Sigmoid colon (tissue), 4 donors: ENCODE measurements at regions not wholly inside any gene's neighbourhood (a gene's known extent, or its start where the extent isn't known, plus 50 kb on each side); places are given as distances from the start of the nearest gene placed in this dataset.

Source experiments
- EP300 ChIP-seq, 4 donors: sonication (generic); formaldehyde crosslinking; IDR thresholded peaks; one replicate each; pipeline ENCODE4 v1.6.1; 2017; ENCODE audit warnings: antibody characterized with exemption in 4 of 4
- POLR2A ChIP-seq, 2 donors: fragments of 450-650 bp; IDR thresholded peaks; one replicate each; pipeline ENCODE4 v1.6.1; 2016; ENCODE audit warnings: antibody characterized with exemption in 2 of 2, mild to moderate bottlenecking in 2 of 2, moderate library complexity in 2 of 2
- POLR2AphosphoS5 ChIP-seq, 4 donors: sonication (generic); formaldehyde crosslinking; IDR thresholded peaks; one replicate each; pipeline ENCODE4 v1.6.1; 2017; ENCODE audit warnings: antibody characterized with exemption in 4 of 4
- TF ChIP-seq, protein P1 (sequence below), 4 experiments: fragments of 450-650 bp in 3 of 4; fragments of 200-600 bp in 1 of 4; IDR thresholded peaks; one replicate each; pipeline ENCODE4 v1.5.1; 2016 to 2019; ENCODE audit warnings: antibody characterized with exemption in 4 of 4, mild to moderate bottlenecking in 3 of 4, moderate library complexity in 2 of 4

GRCh38 chr6:67639161-67639560 is 995.9 kb upstream of the ADGRB3 start:
- TF ChIP-seq POLR2A (IDR thresholded peaks at IDR 0.05) (no peak), POLR2AphosphoS5 (IDR thresholded peaks at IDR 0.05) (no peak), EP300 (IDR thresholded peaks at IDR 0.05) (no peak)
- TF ChIP-seq, protein P1, sequence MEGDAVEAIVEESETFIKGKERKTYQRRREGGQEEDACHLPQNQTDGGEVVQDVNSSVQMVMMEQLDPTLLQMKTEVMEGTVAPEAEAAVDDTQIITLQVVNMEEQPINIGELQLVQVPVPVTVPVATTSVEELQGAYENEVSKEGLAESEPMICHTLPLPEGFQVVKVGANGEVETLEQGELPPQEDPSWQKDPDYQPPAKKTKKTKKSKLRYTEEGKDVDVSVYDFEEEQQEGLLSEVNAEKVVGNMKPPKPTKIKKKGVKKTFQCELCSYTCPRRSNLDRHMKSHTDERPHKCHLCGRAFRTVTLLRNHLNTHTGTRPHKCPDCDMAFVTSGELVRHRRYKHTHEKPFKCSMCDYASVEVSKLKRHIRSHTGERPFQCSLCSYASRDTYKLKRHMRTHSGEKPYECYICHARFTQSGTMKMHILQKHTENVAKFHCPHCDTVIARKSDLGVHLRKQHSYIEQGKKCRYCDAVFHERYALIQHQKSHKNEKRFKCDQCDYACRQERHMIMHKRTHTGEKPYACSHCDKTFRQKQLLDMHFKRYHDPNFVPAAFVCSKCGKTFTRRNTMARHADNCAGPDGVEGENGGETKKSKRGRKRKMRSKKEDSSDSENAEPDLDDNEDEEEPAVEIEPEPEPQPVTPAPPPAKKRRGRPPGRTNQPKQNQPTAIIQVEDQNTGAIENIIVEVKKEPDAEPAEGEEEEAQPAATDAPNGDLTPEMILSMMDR (IDR thresholded peaks at IDR 0.05) = no peak
